ENCODE measurements at regions not wholly inside any gene's neighbourhood (a gene's known extent, or its start where the extent isn't known, plus 50 kb on each side); places are given as distances from the start of the nearest gene placed in this dataset.
A peak's percentile ranks its signal among the peaks of the same experiment; 100 is the strongest.

DNA sequence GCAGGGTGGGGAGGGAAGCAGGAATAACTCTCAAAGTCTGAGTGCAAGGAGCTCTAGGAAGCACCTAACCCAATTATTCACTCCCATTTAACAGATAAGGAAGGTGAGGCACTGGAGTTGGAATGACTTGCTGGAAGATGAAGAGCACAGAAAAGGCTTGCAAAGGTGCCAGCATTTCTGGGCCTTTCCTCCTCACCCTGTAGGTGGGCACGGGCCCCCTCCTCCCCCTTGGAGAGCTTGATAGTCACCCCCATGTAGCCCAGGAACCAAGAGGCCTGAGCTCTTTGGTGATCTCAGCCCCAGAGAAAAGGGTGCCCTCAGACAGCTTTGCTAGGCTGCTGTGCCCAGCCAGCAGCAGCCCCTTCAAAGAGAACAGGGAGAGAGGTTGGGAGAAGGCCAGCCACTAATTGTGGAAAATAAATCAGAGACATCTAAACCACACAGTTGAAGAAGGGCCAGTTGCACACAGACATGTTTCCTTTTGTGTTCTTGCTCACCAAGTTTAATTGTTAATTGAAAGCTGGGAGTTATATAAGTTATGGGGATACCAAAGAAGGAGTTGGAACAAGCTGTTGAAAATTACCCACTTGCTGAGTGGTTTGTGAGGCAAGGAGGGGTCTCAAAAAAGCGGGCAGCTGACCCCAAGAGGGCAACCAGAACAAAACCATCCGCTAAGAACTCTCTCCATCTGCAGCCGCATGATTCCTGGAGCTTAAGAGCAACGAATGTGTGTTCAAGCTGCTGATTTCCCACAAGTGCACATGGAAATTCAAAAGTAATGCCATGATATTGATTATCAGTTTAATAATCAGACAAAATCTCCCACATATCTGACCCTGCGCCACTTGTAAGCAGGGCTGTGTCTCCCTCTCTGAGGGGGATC is 77.0 kb downstream of the MRPL14 start (continued):
- no peak for TF ChIP-seq ATF3 (IDR thresholded peaks at IDR 0.05; ENCODE audit: borderline replicate concordance, extremely low read depth, low read depth, low read length)

GRCh38 chr6:44049163-44049988 is 77.9 kb downstream of the MRPL14 start:
- Histone ChIP-seq H3K9ac (ENCODE audit: control insufficient read depth, insufficient read depth, low read length) (no peak overlapping the region), H3K27me3 (replicated peaks in 1 of 2; ENCODE audit: control insufficient read depth in 2 of 2, insufficient read depth in 2 of 2, low read length in 1 of 2) (no peaks in the 10 kb centered on the region), H3K4me1 (ENCODE audit: control insufficient read depth, insufficient read depth, low read length) (peaks cover 13% of the 10 kb centered on the region), H3K4me2 (ENCODE audit: control insufficient read depth, insufficient read depth) (peak overlapping the region; percentile 34; the same call in 1 of the 2 replicates), H3K79me2 (ENCODE audit: control insufficient read depth, insufficient read depth, low read length) (no peaks in the 10 kb centered on the region), H3K36me3 (ENCODE audit: control insufficient read depth in 2 of 2, insufficient read depth in 2 of 2, low read length in 1 of 2) (no peaks in the 10 kb centered on the region), H2AFZ (ENCODE audit: control insufficient read depth, low read depth, low read length) (peak overlapping the region; percentile 62), H3K4me3 (no peak overlapping the region), H4K20me1 (ENCODE audit: control insufficient read depth, insufficient read depth) (no peaks in the 10 kb centered on the region), H3K27ac (ENCODE audit: control insufficient read depth, insufficient read depth) (no peak overlapping the region), H3K9me3 (replicated peaks; ENCODE audit: control insufficient read depth, insufficient read depth, low read length) (no peaks in the 10 kb centered on the region; the same call in 2 of the 3 replicates)
- no peak for DNase-seq (ENCODE audit: low read depth, low spot score)
- ATAC-seq, result peak; percentile 87
- FAIRE-seq, result peak; percentile 71
- CTCF ChIA-PET, result interaction anchor here (0.6 to 1.9 kb wide), 6 partner anchors 9 to 46 kb away, joined by 3 to 9 read pairs (median 4); no protein-coding TSS in a partner anchor
- in situ Hi-C loops (cut with MboI) (no loop called here), intact Hi-C loops (cut with micrococcal nuclease; ENCODE audit: unreplicated experiment) (no loop called here)
- SMC1A ChIA-PET (ENCODE audit: uncharacterized antibody, unreplicated experiment), result interaction anchor here (0.6 to 1.6 kb wide), 6 partner anchors 8 to 18 kb away, joined by 3 to 4 read pairs (median 3); no protein-coding TSS in a partner anchor
- no TSS peak for BruUV-seq (replicated peaks)
- POLR2A ChIA-PET, result interaction anchor here (1.3 kb wide), 1 partner anchor 12 kb away, joined by 3 read pairs; no protein-coding TSS in a partner anchor
- RAD21 ChIA-PET (ENCODE audit: unreplicated experiment), result interaction anchor here (1.0 kb wide), 1 partner anchor 49 kb away, joined by 3 read pairs; no protein-coding TSS in a partner anchor
- 9% methylated on average over 6 of the region's 6 CpGs for WGBS (ENCODE audit: insufficient coverage, insufficient replicate concordance, low lambda C conversion rate, missing lambda C conversion rate)
- TF ChIP-seq MEF2A (IDR thresholded peaks at IDR 0.05; ENCODE audit: insufficient read depth, low read depth, low read length) (no peak), FOXM1 (IDR thresholded peaks at IDR 0.05; ENCODE audit: low read depth, low read length) (no peak), SRF (IDR thresholded peaks at IDR 0.05; ENCODE audit: low read depth in 2 of 2, low read length in 2 of 2) (no peak), TBL1XR1 (IDR thresholded peaks at IDR 0.05; ENCODE audit: low read depth, low read length) (no peak), ZNF274 (IDR thresholded peaks at IDR 0.05; ENCODE audit: insufficient read depth, insufficient read length) (no peak), RBBP5 (conservative IDR thresholded peaks at IDR 0.05) (no peak), PKNOX1 (IDR thresholded peaks at IDR 0.05) (no peak), ZNF217 (IDR thresholded peaks at IDR 0.05) (0 out of 2 replicates have a peak, but pooled peaks have one; percentile 30), NR2C2 (IDR thresholded peaks at IDR 0.05; ENCODE audit: borderline replicate concordance, control insufficient read depth, insufficient read length, low read depth) (no peak), NFIC (IDR thresholded peaks at IDR 0.05; ENCODE audit: low read depth, low read length) (no peak), KAT2A (conservative IDR thresholded peaks at IDR 0.05; ENCODE audit: control insufficient read depth, low read depth, low read length) (no peak), SMARCA5 (IDR thresholded peaks at IDR 0.05) (no peak), POU2F2 (IDR thresholded peaks at IDR 0.05; ENCODE audit: borderline replicate concordance, low read depth, low read length) (no peak), BCL3 (IDR thresholded peaks at IDR 0.05; ENCODE audit: borderline replicate concordance, insufficient read depth, low read depth, low read length, poor library complexity, severe bottlenecking) (peak; percentile 41)
- TF ChIP-seq, protein P1, sequence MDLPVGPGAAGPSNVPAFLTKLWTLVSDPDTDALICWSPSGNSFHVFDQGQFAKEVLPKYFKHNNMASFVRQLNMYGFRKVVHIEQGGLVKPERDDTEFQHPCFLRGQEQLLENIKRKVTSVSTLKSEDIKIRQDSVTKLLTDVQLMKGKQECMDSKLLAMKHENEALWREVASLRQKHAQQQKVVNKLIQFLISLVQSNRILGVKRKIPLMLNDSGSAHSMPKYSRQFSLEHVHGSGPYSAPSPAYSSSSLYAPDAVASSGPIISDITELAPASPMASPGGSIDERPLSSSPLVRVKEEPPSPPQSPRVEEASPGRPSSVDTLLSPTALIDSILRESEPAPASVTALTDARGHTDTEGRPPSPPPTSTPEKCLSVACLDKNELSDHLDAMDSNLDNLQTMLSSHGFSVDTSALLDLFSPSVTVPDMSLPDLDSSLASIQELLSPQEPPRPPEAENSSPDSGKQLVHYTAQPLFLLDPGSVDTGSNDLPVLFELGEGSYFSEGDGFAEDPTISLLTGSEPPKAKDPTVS (IDR thresholded peaks at IDR 0.05; ENCODE audit: low read depth, low read length), result no peak
